HG02981 (cell line): ENCODE measurements at regions not wholly inside any gene's neighbourhood (a gene's known extent, or its start where the extent isn't known, plus 50 kb on each side); places are given as distances from the start of the nearest gene placed in this dataset.
"Not testable (repeated sequence)": the region's sequence is repeated elsewhere in the genome, so short reads cannot be mapped to it uniquely, and the experiment has no call there.

Experiments used
- ATAC-seq: cut with Tn5 transposase; IDR thresholded peaks from one replicate; pipeline ENCODE4 v1.9.1; 2021; ENCODE audit warnings: mild to moderate bottlenecking, moderate library complexity; ENCODE audit not compliant: unreplicated experiment

- ATAC-seq, result no peak
These were observed 119.4 kb upstream of the SPIN4 start for GRCh38 chrX:63470506-63470905.

GRCh38 chrX:63466690-63467089 is 115.6 kb upstream of the SPIN4 start:
- no peak for ATAC-seq

GRCh38 chrX:63458981-63459380 is 107.8 kb upstream of the SPIN4 start:
- ATAC-seq, result no peak

- ATAC-seq, result no peak
These were observed 102.4 kb upstream of the SPIN4 start for GRCh38 chrX:63453571-63453970.

GRCh38 chrX:63441717-63442116 is 90.6 kb upstream of the SPIN4 start:
- no peak for ATAC-seq

GRCh38 chrX:63439580-63439979 is 88.4 kb upstream of the SPIN4 start:
- no peak for ATAC-seq

- ATAC-seq, result no peak
These were observed 85.7 kb upstream of the SPIN4 start for GRCh38 chrX:63436865-63437264.

GRCh38 chrX:63434665-63435064 is 83.5 kb upstream of the SPIN4 start:
- ATAC-seq, result no peak

GRCh38 chrX:63434206-63434605 is 83.1 kb upstream of the SPIN4 start:
- ATAC-seq, result no peak

- ATAC-seq, result no peak
These were observed 78.9 kb upstream of the SPIN4 start for GRCh38 chrX:63430026-63430425.

GRCh38 chrX:63428348-63428747 is 77.2 kb upstream of the SPIN4 start:
- ATAC-seq, result no peak

GRCh38 chrX:63426519-63426918 is 75.4 kb upstream of the SPIN4 start:
- ATAC-seq, result no peak

GRCh38 chrX:63424063-63424462 is 72.9 kb upstream of the SPIN4 start:
- ATAC-seq, result no peak

- ATAC-seq, result no peak
These were observed 70.3 kb upstream of the SPIN4 start for GRCh38 chrX:63421411-63421810.

- no peak for ATAC-seq
These were observed 67.1 kb upstream of the SPIN4 start for GRCh38 chrX:63418211-63418610.

GRCh38 chrX:63417649-63418048 is 66.5 kb upstream of the SPIN4 start:
- ATAC-seq, result no peak

- not testable (repeated sequence) for ATAC-seq
These were observed 58.8 kb upstream of the SPIN4 start for GRCh38 chrX:63409934-63410333.

- no peak for ATAC-seq
These were observed 56.9 kb upstream of the SPIN4 start for GRCh38 chrX:63408050-63408449.

- no peak for ATAC-seq
These were observed 53.2 kb upstream of the SPIN4 start for GRCh38 chrX:63404332-63404731.

GRCh38 chrX:63402106-63402505 is 51.0 kb upstream of the SPIN4 start:
- no peak for ATAC-seq
